Thymus (tissue), 11 donors: ENCODE measurements at regions not wholly inside any gene's neighbourhood (a gene's known extent, or its start where the extent isn't known, plus 50 kb on each side); places are given as distances from the start of the nearest gene placed in this dataset.
"Not testable (repeated sequence)": the region's sequence is repeated elsewhere in the genome, so short reads cannot be mapped to it uniquely, and the experiment has no call there.

Experiments
- DNase-seq, 9 donors: peaks; one replicate each; pipeline ENCODE4 v3.0.0-alpha.2; 2013; ENCODE audit warnings: low spot score in 9 of 9, low read depth in 6 of 9, missing footprints in 1 of 9
- H3K27ac ChIP-seq, 2 donors: one replicate each; pipeline ENCODE4 v1.5.1; 2013; ENCODE audit warnings: control low read depth in 1 of 2, low read depth in 1 of 2, low read length in 1 of 2, mild to moderate bottlenecking in 1 of 2, moderate library complexity in 1 of 2
- H3K27me3 ChIP-seq, 2 donors: one replicate each; pipeline ENCODE4 v1.5.1; 2013; ENCODE audit warnings: low read length in 1 of 2; ENCODE audit not compliant: control insufficient read depth in 2 of 2, insufficient read depth in 1 of 2
- H3K36me3 ChIP-seq, 2 donors: one replicate each; pipeline ENCODE4 v1.5.1; 2013; ENCODE audit warnings: low read length in 1 of 2, mild to moderate bottlenecking in 1 of 2, moderate library complexity in 1 of 2; ENCODE audit not compliant: control insufficient read depth in 2 of 2, insufficient read depth in 2 of 2
- H3K4me1 ChIP-seq, 2 donors: one replicate each; pipeline ENCODE4 v1.5.1; 2013; ENCODE audit warnings: low read length in 2 of 2; ENCODE audit not compliant: control insufficient read depth in 2 of 2, insufficient read depth in 2 of 2
- H3K4me3 ChIP-seq, 2 donors: one replicate each; pipeline ENCODE4 v1.5.1; 2013; ENCODE audit warnings: low read length in 2 of 2, control low read depth in 1 of 2, mild to moderate bottlenecking in 1 of 2
- H3K9me3 ChIP-seq, 2 donors: one replicate each; pipeline ENCODE4 v1.5.1; 2013; ENCODE audit warnings: low read length in 1 of 2, mild to moderate bottlenecking in 1 of 2; ENCODE audit not compliant: control insufficient read depth in 2 of 2, insufficient read depth in 1 of 2
- WGBS: extraction: QIAGEN DNeasy Blood & Tissue Kit; methylation state at CpG from one replicate; pipeline ENCODE4 v1.1.7; 2013; 5-methylcytosine and 5-hydroxymethylcytosine counted together
- donor health status: healthy.

DNA sequence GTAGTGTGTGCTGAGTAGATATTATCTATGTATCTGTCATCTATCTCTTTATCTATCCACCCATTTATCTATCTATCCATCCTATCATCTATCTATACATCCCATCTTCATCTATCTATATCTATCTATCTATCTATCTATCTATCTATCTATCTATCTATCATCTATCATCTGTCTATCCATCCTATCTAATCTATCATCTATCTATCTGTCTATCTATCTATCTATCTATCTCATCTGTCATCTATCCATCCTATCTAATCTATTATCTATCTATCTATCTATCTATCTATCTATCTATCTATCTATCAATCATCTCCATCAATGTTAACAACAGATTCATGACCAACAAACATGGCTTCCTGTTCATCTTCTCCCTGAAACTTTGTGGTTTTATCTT lies 90.5 kb upstream of the SLC24A3 start:
- Histone ChIP-seq H3K4me1 (no peaks in the 10 kb centered on the region), H3K27me3 (no peaks in the 10 kb centered on the region), H3K27ac (no peak overlapping the region), H3K4me3 (no peak overlapping the region), H3K36me3 (no peaks in the 10 kb centered on the region), H3K9me3 (no peaks in the 10 kb centered on the region)
- no peak for DNase-seq

DNA sequence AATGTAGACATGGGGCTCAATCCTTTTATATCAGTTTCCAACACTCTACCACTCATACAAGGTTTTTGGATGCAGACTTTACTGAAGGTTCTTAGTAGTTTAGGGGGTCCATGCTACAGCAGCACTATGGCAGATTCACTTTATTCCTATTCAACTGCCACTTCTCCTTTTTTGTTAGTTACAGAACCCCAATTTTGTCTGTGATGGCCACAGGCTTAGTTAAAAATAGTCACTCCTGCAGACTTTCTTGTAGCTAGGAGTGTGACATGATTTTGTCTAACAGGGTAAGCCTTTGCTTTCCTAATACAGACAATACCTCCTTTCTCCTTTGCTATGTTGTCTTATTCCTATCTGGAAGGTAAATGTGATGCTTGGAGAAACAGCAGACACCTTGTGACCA lies 90.0 kb upstream of the SLC24A3 start:
- H3K36me3 ChIP-seq = no peaks in the 10 kb centered on the region
- H3K27me3 ChIP-seq = no peaks in the 10 kb centered on the region
- no peak overlapping the region for H3K4me3 ChIP-seq
- DNase-seq = no peak
- no peaks in the 10 kb centered on the region for H3K9me3 ChIP-seq
- no peak overlapping the region for H3K27ac ChIP-seq
- no peaks in the 10 kb centered on the region for H3K4me1 ChIP-seq

DNA sequence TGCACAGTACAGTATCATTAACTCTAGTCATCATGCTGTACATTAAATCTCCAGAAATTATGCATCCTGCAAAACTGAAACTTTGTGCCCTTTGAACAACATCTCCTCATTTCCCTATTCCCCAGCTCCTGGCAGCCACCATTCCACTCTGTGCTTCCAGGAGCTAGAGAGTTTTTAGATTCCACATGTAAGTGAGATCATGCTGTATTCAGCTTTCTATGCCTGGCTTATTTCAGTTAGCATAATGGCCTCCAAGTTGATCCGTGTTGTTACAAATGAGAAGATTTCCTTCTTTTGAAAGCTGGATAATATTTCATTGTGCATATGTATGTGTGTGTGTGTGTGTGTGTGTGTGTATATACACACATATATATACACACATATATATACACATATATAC lies 86.9 kb upstream of the SLC24A3 start:
- Histone ChIP-seq H3K4me3 (no peak overlapping the region), H3K27me3 (no peaks in the 10 kb centered on the region), H3K4me1 (no peaks in the 10 kb centered on the region), H3K27ac (no peak overlapping the region), H3K36me3 (no peaks in the 10 kb centered on the region), H3K9me3 (no peaks in the 10 kb centered on the region)
- DNase-seq = no peak
- WGBS = 93% methylated on average over 1 of the region's 1 CpG

DNA sequence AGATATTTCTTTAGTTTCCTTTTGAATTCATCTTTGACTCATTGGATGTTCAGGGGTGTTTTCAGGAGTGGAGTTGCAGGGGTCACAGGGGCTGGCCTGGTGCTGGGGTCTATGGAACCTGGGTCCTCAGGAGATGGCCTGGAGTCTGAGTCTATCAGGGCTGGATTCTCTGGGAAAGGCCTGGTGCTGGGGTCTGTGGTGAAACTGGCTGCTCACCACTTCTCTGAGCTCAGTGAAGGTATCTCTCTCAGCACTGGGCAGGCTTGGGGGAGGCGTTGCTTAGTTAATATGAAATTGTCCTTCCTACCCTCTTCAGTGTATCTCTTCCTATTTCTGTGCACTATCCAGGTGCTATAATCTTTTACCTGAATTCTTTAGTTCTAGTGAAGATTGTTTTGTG lies 83.1 kb upstream of the SLC24A3 start:
- no peaks in the 10 kb centered on the region for H3K4me1 ChIP-seq
- no peaks in the 10 kb centered on the region for H3K9me3 ChIP-seq
- no peak for DNase-seq
- 98% methylated on average over 1 of the region's 1 CpG for WGBS
- H3K4me3 ChIP-seq = no peak overlapping the region
- H3K27ac ChIP-seq = no peak overlapping the region
- H3K27me3 ChIP-seq = no peaks in the 10 kb centered on the region
- H3K36me3 ChIP-seq = no peaks in the 10 kb centered on the region

DNA sequence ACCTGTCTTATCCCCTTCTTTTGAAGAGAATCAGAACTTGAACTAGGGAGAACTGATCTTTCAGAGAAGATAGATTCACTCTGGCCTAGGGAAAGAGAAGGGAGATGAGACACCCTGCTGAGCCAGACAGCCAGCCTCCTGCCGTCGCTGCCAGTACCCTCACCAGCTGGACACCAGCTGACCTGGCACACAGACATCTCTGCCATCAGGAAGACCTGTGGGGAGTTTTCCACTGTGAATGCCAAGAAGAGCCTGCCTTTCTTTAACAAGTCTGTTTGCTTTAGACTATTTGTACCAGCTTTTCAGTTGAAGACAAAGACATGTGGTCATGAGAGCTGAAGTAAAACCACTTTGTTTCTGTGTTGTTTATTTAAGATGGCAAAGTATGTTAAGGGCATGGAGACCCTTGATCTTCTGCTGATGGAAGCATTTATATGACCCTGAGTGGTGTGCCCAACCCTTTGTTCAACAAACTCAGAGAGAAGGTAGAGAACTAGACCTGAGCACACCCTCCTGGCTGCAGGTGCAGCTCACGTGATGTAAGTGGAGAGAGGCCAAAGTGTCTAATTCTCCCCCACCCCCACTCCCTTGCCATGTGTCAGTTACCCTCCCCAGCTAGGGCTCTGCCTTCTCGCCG lies 82.3 kb upstream of the SLC24A3 start:
- H3K36me3 ChIP-seq = no peaks in the 10 kb centered on the region
- H3K27ac ChIP-seq = no peak overlapping the region
- H3K4me1 ChIP-seq = no peaks in the 10 kb centered on the region
- H3K4me3 ChIP-seq = no peak overlapping the region
- H3K27me3 ChIP-seq = no peaks in the 10 kb centered on the region
- DNase-seq = no peak
- WGBS = 82% methylated on average over 5 of the region's 5 CpGs
- H3K9me3 ChIP-seq = no peaks in the 10 kb centered on the region

DNA sequence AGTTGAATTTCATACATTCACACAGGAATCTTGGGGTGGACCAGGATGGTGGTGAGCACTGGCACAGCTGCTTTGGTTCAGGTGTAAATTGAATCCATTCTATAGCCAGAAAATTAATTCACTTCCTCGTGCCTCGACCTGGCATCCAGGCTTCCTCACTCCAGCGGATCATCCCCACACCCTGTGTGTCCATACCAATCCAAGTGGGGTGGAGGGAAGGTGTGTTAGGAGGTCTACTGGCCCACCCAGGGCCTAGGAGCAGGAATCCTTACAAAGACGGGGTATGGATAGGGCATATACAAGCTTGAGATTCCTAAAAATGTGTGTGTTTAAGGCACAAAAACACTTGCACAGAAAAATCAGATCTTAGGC lies 81.8 kb upstream of the SLC24A3 start:
- DNase-seq = no peak
- H3K36me3 ChIP-seq = no peaks in the 10 kb centered on the region
- no peaks in the 10 kb centered on the region for H3K27me3 ChIP-seq
- WGBS = 93% methylated on average over 4 of the region's 4 CpGs
- H3K4me1 ChIP-seq = no peaks in the 10 kb centered on the region
- H3K27ac ChIP-seq = no peak overlapping the region
- no peak overlapping the region for H3K4me3 ChIP-seq
- H3K9me3 ChIP-seq = no peaks in the 10 kb centered on the region

DNA sequence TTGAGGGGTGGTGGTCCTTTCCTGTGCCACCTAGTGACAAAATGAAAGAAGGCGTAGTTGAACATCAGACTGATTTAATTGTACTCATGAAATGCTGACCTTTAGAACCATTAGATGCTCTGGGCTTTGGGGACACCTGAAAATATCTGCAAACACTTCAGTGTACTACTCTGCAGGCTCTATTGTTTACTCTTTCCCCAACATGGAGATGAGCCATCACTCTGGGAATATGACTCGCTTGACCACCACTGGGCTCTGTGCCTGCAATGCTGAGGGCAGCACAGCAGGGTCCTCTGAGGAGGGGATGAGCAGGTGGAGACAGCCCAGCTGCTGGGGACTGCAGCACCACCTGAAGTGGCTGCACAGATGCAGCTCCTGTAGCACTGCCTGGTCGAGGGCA lies 74.8 kb upstream of the SLC24A3 start:
- Histone ChIP-seq H3K9me3 (peaks cover 0 to 9% of the 10 kb centered on the region in 2 donors), H3K27ac (no peak overlapping the region), H3K4me3 (no peak overlapping the region), H3K36me3 (no peaks in the 10 kb centered on the region), H3K27me3 (no peaks in the 10 kb centered on the region), H3K4me1 (no peaks in the 10 kb centered on the region)
- DNase-seq = no peak
- WGBS = 92% methylated on average over 3 of the region's 3 CpGs

DNA sequence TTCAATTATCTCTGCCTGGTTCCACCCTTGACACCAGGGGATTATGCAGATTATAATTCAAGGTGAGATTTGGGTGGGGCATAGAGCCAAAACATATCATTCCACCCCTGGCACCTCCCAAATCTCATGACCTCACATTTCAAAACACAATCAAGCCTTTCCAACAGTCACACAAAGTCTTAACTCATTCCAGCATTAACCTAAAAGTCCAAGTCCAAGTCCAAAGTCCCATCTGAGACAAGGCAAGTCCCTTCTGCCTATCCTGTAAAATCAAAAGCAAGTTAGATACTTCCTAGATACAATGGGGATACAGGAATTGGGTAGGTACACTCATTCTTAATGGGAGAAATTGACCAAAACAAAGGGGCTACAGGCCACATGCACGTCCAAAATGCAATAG lies 73.7 kb upstream of the SLC24A3 start:
- WGBS = 78% methylated on average over 1 of the region's 1 CpG
- no peaks in the 10 kb centered on the region for H3K36me3 ChIP-seq
- DNase-seq = no peak
- no peaks in the 10 kb centered on the region for H3K27me3 ChIP-seq
- H3K4me3 ChIP-seq = no peak overlapping the region
- no peaks in the 10 kb centered on the region for H3K4me1 ChIP-seq
- no peak overlapping the region for H3K27ac ChIP-seq
- peaks cover 0 to 9% of the 10 kb centered on the region in 2 donors for H3K9me3 ChIP-seq

DNA sequence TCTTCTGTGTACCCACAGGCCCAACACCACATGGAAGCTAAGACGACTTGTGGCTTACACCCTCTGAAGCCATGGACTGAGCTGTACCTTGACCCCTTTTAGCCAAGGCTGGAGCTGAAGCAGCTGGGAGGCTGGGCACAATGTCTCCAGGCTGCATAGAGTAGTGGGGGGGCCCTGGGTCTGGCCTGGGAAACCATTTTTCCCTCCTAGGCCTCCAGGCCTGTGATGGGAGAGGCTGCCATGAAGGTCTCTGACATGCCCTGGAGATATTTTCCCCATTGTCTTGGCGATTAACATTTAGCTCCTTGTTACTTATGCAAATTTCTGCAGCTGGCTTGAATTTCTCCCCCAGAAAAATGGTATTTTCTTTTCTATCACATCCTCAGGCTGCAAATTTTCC lies 72.9 kb upstream of the SLC24A3 start:
- 92% methylated on average over 2 of the region's 2 CpGs for WGBS
- not testable (repeated sequence) for H3K4me1 ChIP-seq, H3K4me3 ChIP-seq, H3K36me3 ChIP-seq, DNase-seq, H3K9me3 ChIP-seq, H3K27me3 ChIP-seq, H3K27ac ChIP-seq

DNA sequence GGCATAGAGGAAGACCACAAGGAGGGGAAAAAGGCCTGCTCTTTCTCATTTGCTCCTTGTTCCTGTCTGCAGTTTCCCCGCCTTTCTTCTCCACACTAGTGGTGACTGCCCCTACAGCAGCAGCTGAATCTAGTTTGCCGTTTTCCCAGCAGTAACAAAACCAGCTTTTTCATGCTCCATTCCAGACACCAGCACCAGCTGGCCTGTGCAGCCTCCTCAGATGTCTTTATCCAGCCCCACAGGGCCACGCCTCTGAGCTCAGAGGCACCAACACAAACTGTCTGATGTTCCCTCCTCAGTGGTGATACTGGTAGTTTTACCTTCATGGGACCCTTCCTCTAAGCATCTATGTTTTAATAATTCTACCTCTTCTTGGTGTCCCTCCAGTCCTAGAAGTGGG lies 70.4 kb upstream of the SLC24A3 start:
- Histone ChIP-seq H3K4me1 (no peaks in the 10 kb centered on the region), H3K27ac (no peak overlapping the region), H3K4me3 (no peak overlapping the region), H3K36me3 (no peaks in the 10 kb centered on the region), H3K27me3 (no peaks in the 10 kb centered on the region), H3K9me3 (peaks cover 0 to 9% of the 10 kb centered on the region in 2 donors)
- no peak for DNase-seq
- 86% methylated on average over 3 of the region's 3 CpGs for WGBS
